HCEC 1CT (cell line): ENCODE measurements at regions not wholly inside any gene's neighbourhood (a gene's known extent, or its start where the extent isn't known, plus 50 kb on each side); places are given as distances from the start of the nearest gene placed in this dataset.
A peak's percentile ranks its signal among the peaks of the same experiment; 100 is the strongest.

Experiments
- DNase-seq: peaks from one replicate; pipeline ENCODE4 v3.0.0-alpha.2; 2017

DNA sequence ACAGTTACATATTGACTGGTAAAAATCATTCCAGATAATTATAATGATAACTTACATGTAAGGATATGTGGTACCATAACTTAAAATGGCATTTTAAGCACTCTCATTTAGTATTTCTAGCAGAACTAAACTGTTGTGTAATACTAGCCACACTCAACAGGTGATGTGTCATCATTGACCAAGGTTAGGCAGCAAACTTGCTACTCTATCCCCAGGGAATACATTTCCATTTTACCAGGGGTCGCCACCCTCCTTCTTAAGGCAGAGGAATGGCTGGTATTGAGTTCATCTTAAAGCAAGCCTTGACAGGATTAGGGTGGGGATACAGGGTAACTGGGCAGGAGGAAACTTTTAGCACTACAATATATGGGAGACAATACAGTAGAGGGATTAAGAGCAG is 259.8 kb upstream of the CAMK1G start:
- no peak for DNase-seq

DNA sequence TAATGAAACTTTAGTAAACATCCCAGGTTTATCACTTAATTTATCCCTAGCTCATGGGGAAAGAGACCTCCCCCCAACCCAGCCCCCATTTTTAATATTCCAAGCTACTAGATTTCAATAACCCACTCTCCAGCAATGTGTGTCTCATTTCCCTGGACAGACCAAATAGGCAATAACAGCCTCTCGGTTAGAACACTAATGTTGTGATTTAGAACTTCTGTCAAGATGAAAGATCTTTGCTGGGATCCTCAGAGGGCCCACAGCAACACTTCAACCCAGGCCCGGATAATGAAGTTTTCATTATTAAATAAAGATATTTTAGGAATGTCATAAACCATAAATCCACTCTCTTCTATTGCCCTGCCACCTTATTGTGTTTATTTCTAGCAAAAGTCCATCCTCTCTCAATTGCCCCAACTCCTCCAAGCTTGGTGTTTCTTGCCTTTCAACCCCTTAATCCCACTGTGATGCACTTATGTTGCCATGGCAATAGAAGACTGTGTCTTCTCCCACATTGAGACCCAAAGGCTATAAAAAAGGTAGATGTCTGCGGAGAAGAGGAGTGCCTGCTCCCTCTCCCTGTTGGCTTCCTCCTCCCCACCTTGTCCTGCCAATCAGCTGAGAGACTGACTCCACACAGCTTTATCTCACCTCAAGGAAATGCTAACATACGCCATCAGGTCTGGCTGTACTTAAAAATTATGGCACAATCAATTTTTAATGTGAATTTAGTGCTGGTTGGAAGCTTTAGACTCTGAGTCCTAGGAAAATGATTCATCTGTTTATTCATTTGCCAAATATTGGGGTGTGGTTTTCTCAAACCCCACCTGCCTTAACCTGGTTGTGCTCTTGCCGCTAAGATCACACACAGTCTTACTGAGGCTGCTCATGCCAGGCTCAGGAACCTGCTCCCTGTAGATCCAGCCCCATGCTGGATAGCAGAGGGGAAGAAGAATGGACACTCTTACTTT is 258.3 kb upstream of the CAMK1G start:
- DNase-seq = no peak

- no peak for DNase-seq
Measured at GRCh38 chr1:209326076-209326475, 257.4 kb upstream of the CAMK1G start.

- no peak for DNase-seq
Measured at GRCh38 chr1:209326831-209327230, 256.7 kb upstream of the CAMK1G start.

DNA sequence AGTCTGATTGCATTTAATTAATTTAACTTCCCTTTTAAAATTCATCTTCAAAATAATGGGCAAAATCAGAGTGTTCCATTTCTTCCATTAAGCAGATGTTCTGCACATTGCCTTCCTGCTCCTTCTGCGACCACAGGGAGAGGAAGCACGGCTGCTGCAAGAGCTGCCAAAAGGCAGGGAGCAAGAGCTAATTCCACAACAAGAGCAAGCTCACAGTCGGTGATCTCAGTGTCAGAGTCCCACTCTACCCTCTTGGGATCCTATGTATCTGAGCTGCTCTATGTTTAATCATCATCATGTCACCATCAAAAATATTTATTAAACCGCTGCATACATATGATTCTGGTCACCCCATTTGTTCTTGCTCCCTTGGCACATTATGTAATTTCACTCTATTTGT is 255.3 kb upstream of the CAMK1G start:
- peak; percentile 31 for DNase-seq

DNA sequence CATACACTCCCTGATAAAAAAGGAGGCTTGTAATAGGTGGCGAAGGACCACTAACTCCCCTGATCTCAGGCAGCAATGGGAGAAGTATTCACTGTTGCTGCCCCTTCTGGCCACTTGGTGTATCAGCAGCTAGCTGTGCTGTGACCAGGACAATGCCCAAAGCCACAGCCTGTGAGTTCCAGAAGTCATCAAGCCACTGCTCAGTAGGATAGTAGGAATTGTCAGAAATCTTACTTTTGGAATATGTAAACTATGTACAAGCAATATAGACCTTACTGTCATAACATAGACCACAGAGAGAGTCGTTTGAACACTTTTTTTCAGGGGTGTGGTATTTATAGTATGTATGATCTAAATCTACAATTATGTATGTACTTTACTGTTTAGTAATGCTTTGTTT is 248.3 kb upstream of the CAMK1G start:
- peak; percentile 33 for DNase-seq

DNA sequence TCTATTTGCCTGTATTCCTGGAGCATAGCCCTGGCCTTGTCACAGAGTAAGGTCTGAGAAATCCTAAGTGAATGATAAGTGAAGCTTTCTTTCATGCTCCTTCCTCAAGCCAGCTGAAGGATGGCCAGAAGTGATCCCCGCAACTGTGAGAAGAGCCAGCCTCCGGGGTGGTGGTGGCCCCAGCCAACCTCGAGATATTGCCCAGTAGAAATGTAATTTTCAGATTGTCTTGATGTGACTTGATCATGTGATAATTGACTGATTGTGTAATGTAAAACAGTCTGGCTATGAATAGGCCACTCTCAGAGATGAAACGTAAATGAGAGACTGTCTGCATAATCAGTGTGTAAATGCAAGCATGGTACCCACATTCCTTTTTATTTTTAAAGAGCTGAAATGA is 242.4 kb upstream of the CAMK1G start:
- DNase-seq = no peak

DNA sequence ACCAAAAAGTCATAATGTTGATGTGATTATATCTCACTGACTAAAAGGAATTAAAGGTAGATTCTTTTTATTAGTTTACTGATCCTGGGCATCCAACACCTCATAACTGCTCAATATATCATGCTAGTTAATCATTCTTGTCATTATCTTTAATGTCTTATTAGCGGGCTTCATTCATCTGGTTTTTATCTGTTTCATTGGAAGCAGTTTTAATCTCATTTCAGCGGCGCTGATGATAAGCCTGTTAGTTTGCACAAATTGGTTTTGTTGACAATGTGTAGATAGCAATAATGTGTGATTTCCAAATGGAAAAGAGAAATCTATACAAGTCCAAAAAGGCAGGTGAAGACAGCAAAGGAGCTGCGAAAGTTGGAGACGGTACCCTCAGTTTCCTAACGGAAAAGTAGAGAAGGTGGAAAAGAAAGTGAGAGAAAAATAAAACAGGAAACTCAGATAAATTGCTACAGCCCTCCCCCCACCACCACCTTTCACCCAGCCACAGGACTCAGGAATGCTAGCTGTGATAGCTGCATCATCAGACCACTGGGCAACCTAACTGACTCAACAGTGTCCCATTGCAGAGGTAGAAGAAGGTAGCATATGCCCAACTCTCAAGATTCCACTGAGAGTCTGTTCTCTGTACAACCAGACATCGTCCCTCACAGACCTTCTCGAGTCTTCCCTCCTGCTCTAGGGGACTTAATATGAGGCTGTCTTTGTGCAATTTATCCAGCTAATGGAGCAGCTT is 241.7 kb upstream of the CAMK1G start:
- no peak for DNase-seq

DNA sequence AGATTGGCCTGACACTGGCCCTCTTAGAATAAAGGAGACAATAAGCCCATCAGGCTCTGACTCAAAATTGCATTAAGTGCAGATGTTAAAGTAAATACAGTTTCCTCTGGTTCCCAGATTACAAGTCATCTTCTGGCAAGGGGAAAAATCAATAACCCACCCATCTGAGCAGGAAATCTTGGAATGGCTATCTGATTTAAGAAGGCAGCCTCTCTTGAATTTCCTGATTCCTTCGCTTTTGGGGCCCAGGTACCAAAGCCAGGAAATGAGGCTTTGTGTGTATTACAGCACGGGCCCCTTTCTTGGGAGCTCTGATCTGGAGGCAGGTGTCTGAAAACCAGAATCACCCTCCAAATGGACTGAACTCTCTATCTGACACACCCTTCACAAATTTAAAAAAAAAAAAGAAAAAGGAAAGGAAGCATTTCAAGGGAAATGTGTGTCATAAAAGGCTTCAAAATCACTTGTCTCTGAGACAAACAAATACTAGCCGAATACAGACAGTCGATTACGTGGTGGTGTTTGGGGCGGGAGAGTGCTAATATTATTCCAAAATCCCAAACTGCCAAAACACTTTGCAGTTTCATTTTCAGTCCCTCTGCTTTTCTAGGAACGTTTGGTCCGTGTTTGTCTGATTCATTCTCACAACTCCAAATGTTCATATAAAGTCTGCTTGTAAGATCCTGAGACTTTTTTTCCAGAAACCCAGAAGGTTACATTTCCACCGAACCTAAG is 240.9 kb upstream of the CAMK1G start:
- DNase-seq = no peak

DNA sequence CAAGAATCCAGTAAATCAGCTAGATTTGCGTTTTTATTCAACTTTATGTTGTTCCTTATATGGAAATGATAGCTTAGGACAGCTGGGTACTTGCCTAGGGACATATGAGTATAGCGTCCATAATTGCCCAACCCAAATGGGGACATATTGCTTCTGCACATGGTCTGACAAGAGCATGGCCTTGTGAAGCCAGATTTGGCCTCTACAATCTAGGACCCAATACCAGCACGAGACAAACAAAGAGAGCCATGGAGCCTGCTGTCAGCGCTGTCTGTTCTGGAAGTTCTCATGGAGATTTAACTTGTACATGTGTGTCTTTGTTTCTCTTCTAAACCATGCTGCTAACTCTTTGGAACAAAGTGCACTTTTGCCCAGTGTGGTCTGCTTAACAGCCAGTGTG is 240.0 kb upstream of the CAMK1G start:
- no peak for DNase-seq

- DNase-seq = no peak
Measured at GRCh38 chr1:209344156-209344555, 239.4 kb upstream of the CAMK1G start.

DNA sequence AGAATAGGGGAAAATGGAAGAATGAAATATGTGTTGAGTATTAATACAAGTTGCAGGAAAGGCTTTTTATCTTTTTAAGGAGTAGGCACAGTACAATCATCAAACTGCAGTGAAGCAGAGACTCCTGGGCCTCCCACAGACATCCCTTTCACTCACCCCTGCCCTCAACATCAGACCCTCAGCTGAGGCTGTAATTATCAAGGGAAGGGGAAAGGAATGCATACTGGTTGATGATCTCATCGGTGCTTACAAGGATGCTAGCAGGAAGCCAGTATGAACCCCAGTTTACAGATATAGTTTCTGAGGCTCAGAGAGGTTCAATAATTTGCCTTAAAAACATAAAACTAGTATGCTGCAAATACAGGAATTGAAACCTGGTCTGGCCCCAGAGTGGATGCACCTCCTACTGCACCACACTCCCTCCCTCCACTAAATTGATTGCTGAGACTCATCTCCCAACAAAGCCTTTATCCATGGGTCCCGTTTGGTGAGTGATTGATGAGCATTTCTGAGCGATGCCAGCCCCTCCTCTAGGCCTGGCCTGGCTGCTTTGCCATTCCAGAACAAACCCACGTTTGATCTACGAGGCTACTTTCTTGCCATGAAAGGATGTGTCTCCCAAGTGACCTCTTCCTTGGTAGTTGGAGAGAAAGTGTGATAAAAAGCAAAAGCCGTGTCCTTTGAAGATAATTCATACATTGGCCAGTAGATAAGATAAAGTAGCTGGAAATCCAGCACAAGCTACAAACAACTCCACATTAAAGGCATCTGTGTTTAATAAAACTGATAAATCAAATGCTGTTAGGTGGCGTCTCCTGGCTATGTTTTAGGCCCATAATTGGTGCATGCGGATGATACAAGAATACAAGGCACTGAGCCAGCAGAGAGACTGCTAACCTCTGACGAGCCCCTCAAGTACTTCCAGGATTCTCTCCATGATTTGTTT is 233.9 kb upstream of the CAMK1G start:
- peak; percentile 22 for DNase-seq

GRCh38 chr1:209353053-209353452 is 230.5 kb upstream of the CAMK1G start:
- DNase-seq = no peak

- peak; percentile 87 for DNase-seq
Measured at GRCh38 chr1:209354111-209354839, 229.2 kb upstream of the CAMK1G start.

GRCh38 chr1:209354840-209355165 is 228.7 kb upstream of the CAMK1G start:
- DNase-seq = no peak

DNA sequence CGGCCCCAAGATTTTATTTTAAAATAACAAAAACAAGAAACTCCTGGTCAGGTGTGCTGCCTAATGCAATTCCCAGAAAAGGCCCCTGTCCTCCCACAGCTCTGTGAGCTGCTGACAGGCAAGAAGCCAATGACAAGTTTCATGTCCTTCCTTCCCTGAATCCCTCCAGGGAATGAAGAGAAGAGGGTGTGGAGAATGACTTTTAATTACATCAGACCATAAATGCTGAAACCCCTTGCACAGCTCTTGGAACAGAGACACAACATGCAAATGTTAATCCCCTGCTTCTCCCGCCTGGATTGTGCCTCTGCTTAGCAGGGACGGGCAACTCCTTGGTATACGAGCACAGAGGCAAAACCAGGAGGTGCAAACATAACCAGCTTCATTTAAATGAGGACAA is 228.1 kb upstream of the CAMK1G start:
- no peak for DNase-seq

DNA sequence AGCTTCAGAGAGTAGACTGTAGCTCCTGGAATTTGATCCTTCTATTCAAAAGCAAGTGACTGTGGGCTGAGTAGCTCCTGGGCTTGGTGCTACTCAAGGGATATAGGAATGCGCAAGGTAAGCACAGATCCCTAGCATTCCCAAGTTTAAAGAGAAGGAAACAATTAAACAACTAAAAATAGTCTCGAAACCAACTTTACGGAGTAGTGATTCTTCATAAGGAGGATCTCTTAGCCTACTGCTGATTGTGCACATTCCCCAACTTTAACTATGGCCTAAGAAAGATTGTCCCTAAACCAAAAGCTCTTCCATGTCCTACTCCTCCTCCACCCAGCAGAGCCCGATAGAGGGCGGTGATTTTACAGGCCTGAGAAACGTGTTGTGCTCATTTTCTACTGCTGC is 226.5 kb upstream of the CAMK1G start:
- no peak for DNase-seq

GRCh38 chr1:209363112-209363511 is 220.4 kb upstream of the CAMK1G start:
- no peak for DNase-seq

DNA sequence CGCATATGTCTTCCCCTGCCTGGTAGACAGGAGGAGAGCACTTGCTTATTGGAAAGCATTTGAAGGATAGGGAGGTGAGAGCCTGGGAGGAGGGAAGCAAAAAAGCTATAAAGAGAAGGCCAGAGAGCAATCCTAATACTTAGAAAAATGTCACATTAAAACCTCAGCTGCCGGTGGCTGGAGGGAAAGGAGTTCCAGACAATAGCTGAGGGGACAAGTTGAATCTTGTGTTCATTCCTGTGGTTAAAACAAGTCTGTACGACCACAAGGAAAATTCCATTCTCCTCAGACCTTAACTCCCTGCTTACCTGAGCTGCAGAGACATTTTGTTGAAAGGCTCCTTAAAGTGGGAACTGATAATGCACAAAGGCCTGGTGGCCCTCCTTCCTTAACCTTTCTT is 218.8 kb upstream of the CAMK1G start:
- DNase-seq = no peak

DNA sequence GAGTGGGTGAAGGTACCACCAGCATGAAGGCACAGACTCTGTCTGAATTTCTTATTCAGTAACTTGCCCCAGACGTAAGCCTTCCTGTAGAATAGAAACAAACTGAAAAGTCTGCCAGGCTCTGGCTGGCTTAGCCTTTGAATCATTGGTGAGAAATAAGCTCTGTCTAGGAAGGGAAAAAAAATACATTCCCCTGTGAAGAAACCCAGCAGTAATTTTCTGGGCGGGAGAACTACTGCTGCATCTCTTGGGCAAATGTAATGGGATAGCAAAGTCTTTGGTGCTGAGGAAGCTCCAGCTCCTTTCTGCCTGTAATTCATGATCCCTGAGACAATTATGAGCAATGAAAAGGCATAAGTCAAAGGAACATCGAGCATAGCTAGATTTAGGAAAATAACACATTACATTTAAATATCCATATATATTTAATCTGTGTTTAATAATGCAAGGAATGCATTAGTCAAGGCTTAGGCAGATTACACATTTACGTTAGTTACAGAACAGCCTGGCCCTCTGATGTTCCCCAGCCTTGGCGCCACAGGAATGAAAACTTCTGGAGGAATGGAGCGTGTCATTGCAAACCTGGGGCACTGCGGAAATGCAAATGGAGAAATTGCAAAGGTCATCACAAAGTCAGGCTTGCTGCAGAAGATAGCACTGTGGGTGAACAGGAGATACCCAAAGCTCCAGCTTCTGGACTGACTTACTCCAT is 216.3 kb upstream of the CAMK1G start:
- peak; percentile 73 for DNase-seq
